ENCODE measurements at regions not wholly inside any gene's neighbourhood (a gene's known extent, or its start where the extent isn't known, plus 50 kb on each side); places are given as distances from the start of the nearest gene placed in this dataset.

DNA sequence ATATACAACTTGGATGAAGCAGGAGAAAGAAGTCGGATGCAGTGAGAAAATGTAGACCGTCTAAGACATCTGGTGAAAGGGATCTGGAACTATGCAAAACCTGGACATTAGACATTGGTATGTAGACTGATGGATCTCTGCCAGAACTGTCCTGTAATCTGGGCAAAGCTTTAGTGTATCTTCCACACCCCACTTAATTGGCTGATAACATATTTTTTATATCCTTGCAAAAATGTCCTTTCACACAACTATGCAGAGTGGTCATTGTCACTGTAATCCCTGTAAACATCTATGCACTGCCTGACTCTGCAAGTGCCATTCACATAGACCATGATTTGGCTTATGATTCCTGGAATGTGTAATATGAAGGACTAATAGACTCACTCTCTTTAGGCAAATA lies 163.1 kb downstream of the TUSC7 start:
- POLR2A ChIA-PET = no interaction called here
- TF ChIP-seq FOXK2 (IDR thresholded peaks at IDR 0.05) = no peak
- TF ChIP-seq L3MBTL2 (conservative IDR thresholded peaks at IDR 0.05) = no peak
- TF ChIP-seq CTBP1 (IDR thresholded peaks at IDR 0.05; ENCODE audit: borderline replicate concordance) = no peak
- TF ChIP-seq SUZ12 (IDR thresholded peaks at IDR 0.05) = no peak
- TF ChIP-seq, protein P1, sequence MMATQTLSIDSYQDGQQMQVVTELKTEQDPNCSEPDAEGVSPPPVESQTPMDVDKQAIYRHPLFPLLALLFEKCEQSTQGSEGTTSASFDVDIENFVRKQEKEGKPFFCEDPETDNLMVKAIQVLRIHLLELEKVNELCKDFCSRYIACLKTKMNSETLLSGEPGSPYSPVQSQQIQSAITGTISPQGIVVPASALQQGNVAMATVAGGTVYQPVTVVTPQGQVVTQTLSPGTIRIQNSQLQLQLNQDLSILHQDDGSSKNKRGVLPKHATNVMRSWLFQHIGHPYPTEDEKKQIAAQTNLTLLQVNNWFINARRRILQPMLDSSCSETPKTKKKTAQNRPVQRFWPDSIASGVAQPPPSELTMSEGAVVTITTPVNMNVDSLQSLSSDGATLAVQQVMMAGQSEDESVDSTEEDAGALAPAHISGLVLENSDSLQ (IDR thresholded peaks at IDR 0.05) = no peak
- no peak for TF ChIP-seq BHLHE40 (IDR thresholded peaks at IDR 0.05; ENCODE audit: borderline replicate concordance)
- no peak for TF ChIP-seq FOXM1 (IDR thresholded peaks at IDR 0.05; ENCODE audit: borderline replicate concordance)
- TF ChIP-seq HDGF (IDR thresholded peaks at IDR 0.05; ENCODE audit: borderline replicate concordance) = no peak
- no peak for TF ChIP-seq SP1 (IDR thresholded peaks at IDR 0.05)
- no peak for TF ChIP-seq ZNF384 (IDR thresholded peaks at IDR 0.05)
- TF ChIP-seq TARDBP (IDR thresholded peaks at IDR 0.05) = no peak
- TF ChIP-seq FOXA1 (IDR thresholded peaks at IDR 0.05) = no peak
- TF ChIP-seq ARNT (IDR thresholded peaks at IDR 0.05) = no peak
- no peak for TF ChIP-seq LEF1 (IDR thresholded peaks at IDR 0.05; ENCODE audit: borderline replicate concordance)
- no peak for TF ChIP-seq NFRKB (IDR thresholded peaks at IDR 0.05)
- no peak for TF ChIP-seq ELF4 (IDR thresholded peaks at IDR 0.05)
- no peak for DNase-seq (ENCODE audit: extremely low spot score)
- CTCF ChIA-PET = no interaction called here

GRCh38 chr3:116873142-116873541 lies 163.6 kb downstream of the TUSC7 start:
- DNase-seq (ENCODE audit: extremely low spot score) = no peak
- CTCF ChIA-PET = no interaction called here
- POLR2A ChIA-PET = no interaction called here
- TF ChIP-seq, protein P1 (IDR thresholded peaks at IDR 0.05) = no peak
- TF ChIP-seq CTBP1 (IDR thresholded peaks at IDR 0.05; ENCODE audit: borderline replicate concordance) = no peak
- TF ChIP-seq LEF1 (IDR thresholded peaks at IDR 0.05; ENCODE audit: borderline replicate concordance) = no peak
- TF ChIP-seq SP1 (IDR thresholded peaks at IDR 0.05) = no peak
- no peak for TF ChIP-seq L3MBTL2 (conservative IDR thresholded peaks at IDR 0.05)
- no peak for TF ChIP-seq SUZ12 (IDR thresholded peaks at IDR 0.05)
- no peak for TF ChIP-seq HDGF (IDR thresholded peaks at IDR 0.05; ENCODE audit: borderline replicate concordance)
- TF ChIP-seq ELF4 (IDR thresholded peaks at IDR 0.05) = no peak

DNA sequence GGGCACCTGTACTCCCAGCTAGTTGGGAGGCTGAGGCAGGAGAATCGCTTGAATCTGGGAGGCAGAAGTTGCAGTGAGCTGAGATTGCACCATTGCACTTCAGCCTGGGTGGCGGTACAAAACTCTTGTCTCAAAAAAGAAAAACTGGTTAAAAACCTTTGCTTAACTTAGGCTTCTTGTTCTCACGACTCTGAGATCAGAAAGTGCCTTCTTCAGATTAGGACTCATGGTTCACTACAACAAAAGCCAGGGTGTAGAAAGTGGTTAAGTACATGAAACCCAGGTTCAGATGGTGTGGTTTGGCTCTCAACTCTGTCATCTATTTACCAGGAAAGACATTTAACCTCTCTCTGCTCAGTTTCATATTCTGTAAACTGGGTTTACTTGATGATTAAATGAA lies 168.4 kb downstream of the TUSC7 start:
- no peak for DNase-seq (ENCODE audit: extremely low spot score)
- TF ChIP-seq HDGF (IDR thresholded peaks at IDR 0.05; ENCODE audit: borderline replicate concordance) (no peak), L3MBTL2 (conservative IDR thresholded peaks at IDR 0.05) (no peak), TARDBP (IDR thresholded peaks at IDR 0.05) (no peak), FOXM1 (IDR thresholded peaks at IDR 0.05; ENCODE audit: borderline replicate concordance) (no peak), NFRKB (IDR thresholded peaks at IDR 0.05) (no peak), ARNT (IDR thresholded peaks at IDR 0.05) (no peak), FOXK2 (IDR thresholded peaks at IDR 0.05) (no peak), CTBP1 (IDR thresholded peaks at IDR 0.05; ENCODE audit: borderline replicate concordance) (no peak), ZNF384 (IDR thresholded peaks at IDR 0.05) (no peak)
- CTCF ChIA-PET = no interaction called here
- POLR2A ChIA-PET = no interaction called here

- TF ChIP-seq NFRKB (IDR thresholded peaks at IDR 0.05) (no peak), ELF4 (IDR thresholded peaks at IDR 0.05) (no peak), FOXA1 (IDR thresholded peaks at IDR 0.05) (no peak), LEF1 (IDR thresholded peaks at IDR 0.05; ENCODE audit: borderline replicate concordance) (no peak)
- TF ChIP-seq, protein P1 (IDR thresholded peaks at IDR 0.05) = no peak
- ChIA-PET POLR2A (no interaction called here), CTCF (interaction anchor here (0.6 kb wide), 1 partner anchor 330 kb away, joined by 3 read pairs; no protein-coding TSS in a partner anchor)
- no peak for DNase-seq (ENCODE audit: extremely low spot score)
Measured at GRCh38 chr3:116886202-116886893, 176.8 kb downstream of the TUSC7 start.

GRCh38 chr3:116896116-116896515 lies 186.5 kb downstream of the TUSC7 start:
- no peak for DNase-seq (ENCODE audit: extremely low spot score)
- CTCF ChIA-PET = no interaction called here
- TF ChIP-seq HDGF (IDR thresholded peaks at IDR 0.05; ENCODE audit: borderline replicate concordance) (no peak), FOXA1 (IDR thresholded peaks at IDR 0.05) (no peak), ARNT (IDR thresholded peaks at IDR 0.05) (no peak)
- POLR2A ChIA-PET = no interaction called here

DNA sequence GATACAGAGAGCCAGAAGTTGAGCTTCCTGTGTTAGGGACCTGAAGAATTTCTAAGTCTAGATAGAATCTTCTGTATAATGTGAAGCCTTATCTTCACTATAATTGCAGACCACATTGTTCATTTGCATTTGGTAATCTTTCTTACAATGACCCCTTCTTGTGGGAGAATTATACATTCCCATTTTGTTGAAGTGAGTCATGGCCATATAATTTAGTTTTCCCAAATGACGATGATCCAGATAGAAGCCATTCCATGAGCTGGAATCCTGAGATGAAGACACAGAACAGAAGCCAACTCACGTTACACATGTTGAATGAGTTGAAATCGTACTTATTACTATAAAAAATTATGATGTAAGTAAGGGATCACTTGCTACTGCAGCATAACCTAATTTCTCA lies 187.8 kb downstream of the TUSC7 start:
- TF ChIP-seq ELF4 (IDR thresholded peaks at IDR 0.05) = no peak
- TF ChIP-seq, protein P1 (IDR thresholded peaks at IDR 0.05) = no peak
- TF ChIP-seq ARNT (IDR thresholded peaks at IDR 0.05) = no peak
- TF ChIP-seq FOXA1 (IDR thresholded peaks at IDR 0.05) = no peak
- TF ChIP-seq NFRKB (IDR thresholded peaks at IDR 0.05) = no peak
- no peak for DNase-seq (ENCODE audit: extremely low spot score)
- ChIA-PET CTCF (no interaction called here), POLR2A (no interaction called here)
